NOMO-1 treated with dmso at 0.1 percent for 144 hours (cell line): ENCODE measurements at regions not wholly inside any gene's neighbourhood (a gene's known extent, or its start where the extent isn't known, plus 50 kb on each side); places are given as distances from the start of the nearest gene placed in this dataset.
"Not testable (repeated sequence)": the region's sequence is repeated elsewhere in the genome, so short reads cannot be mapped to it uniquely, and the experiment has no call there.

Experiments used
- DNase-seq: peaks from one replicate; lab custom pipeline; 2025; ENCODE audit not compliant: unreplicated experiment; lab: John Stamatoyannopoulos, UW

DNA sequence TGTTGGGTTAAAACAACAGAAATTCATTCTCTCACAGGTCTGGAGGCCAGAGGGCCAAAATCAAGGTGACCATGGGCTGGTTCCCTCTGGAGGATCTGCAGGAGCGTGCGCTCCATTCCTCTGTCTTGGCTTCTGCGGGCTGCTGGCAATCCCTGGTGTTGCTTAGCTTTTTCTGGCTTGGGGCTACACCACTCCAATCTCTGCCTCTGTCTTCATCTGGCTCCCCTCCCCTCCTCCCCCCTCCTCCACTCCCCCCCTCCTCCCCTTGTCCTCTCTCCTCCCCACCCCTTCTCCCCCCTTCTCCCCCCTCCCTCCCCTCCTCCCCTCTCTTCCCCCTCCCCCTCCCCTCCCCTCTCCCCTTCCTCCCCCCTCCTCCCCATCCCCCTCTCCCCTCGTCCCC is 321.3 kb upstream of the ARID1B start:
- DNase-seq = no peak

DNA sequence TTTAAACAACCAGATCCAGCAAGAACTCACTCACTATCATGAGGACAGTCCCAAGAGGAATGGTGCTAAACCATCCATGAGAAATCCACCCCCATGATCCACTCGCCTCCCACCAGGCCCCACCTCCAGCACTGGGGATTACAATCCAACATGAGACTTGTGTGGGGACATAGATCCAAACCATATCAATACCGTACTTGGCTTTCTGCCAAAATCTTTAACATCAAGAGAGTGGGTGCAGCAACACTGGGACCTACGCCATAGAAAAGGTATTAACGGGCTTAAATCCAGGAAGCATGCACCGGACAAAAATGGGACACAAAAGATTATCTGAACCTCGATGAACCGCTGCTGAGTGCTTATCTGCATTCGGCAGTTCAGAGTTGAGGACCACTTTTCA is 322.3 kb upstream of the ARID1B start:
- DNase-seq = no peak

DNA sequence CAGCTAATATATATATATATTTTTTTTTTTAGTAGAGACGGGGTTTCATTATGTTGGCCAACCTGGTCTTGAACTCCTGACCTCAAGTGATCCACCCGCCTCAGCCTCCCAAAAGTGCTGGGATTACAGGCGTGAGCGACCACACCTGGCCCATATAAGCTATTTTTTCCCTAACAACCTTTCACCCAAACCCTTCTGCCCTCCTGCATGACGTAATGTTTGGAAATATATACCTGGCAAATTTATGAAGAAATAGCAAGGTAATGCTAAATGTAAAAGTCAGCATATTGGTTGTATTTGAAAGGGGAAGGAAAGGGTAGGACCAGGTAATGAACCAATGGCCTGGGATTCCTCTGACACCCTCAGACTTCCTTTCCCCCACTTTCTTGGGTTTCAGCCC is 325.5 kb upstream of the ARID1B start:
- DNase-seq = no peak

DNA sequence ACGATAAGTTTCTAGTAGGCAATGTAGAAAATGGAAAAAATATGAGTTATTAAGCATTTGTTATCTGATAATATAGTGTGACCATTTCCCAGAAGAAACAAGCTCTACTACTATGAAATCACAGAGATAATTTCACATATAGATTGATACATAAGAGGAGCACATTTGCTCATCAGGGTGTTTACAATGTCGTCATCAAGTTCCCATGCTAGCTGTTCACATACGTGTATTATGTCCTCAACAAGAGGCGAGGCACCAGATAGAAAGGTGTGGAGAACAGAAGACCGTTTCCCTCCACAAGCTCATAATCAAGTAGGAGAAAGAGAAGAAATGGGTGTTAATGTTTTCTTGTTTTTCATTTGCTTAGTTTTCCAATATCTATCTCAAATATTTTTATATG is 326.1 kb upstream of the ARID1B start:
- DNase-seq = no peak

DNA sequence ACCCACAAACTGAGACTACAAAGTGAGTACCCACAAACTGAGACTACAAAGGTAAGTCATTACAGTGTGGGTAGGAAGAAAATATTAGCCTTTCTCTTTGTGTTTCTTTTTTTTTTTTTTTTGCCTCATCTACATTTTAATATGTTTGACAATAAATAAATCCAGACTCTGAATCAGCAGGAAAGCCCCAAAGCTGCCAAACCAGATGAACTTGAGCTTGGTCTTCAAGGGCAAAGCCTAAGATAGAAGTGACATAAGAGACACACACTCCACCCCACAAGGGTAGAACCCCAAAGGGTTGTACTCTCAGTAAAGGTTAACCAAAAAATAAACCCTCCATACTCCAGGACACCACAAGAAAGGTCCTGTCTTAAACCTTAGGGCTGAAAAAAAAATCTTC is 326.8 kb upstream of the ARID1B start:
- DNase-seq = no peak

DNA sequence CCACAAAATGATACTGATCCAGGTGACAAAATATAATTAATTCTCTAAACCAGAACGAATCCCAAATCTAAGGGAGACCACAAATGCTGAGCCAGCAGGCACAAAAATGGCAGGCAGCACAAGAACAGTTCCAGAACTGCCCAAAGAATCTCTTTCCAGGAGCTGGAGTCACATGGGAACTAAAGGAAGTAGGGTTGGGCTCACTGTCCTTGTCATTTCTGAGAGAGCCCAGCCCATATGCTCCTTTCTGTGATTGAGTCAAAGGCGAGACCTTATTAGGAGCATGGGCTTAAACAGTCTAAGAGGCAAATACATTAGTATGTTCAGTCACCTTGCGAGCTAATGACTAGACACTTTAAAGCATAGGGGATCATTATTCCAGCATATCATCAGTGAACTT is 327.6 kb upstream of the ARID1B start:
- no peak for DNase-seq

DNA sequence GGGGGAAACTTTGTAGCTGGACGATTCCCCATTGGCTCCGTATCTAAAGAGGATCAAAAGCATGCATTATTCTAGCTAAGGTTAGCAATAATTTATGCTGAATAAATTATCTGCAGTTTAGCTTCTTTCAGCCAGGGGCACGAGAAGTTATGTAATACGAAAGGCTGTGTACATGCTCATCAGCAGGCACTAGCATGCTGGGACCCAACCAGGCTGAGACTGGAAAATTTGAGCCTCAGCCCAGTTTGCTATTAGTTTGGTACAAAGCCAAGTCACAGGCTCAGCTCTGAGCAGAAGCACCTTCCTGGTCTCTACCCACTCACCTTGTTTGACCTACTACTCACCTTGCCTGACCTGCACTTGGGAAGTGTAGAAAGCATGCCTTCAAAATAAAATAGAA is 328.1 kb upstream of the ARID1B start:
- DNase-seq = no peak

DNA sequence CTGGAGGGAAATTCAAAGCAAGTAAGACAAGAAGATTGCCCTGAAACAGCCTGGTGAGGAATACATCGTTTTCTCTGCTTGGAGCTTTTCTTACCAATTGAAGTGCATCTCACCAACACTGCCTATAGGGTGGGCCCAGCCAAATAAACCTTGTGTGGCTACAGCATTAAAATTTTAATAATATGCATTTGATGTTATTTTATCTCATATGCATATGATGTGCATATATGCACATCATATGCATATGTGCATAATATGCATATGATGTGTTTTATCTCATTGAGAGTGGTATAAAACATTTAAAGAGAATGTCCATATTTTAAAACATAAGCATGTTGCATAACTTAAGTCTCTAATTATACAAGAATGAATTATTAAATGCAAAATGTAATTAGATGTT is 328.6 kb upstream of the ARID1B start:
- DNase-seq = no peak

DNA sequence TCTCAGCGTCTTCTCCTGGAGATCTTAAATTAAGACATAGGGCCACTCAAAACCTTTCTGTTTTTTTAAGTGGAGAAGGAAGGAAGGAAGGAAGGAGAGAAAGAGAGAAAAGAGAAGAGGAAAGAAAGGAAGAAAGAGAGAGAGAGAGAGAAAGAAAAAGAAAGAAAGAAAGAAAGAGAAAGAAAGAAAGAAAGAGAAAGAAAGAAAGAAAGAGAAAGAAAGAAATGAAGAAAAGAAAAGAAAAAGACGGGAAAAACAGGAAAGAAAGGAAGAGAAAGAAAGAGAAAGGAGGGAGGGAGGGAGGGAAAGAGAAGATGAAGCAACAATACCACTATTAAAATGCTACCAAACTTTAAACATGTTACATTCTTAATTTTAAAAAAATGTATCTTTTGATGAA is 336.5 kb upstream of the ARID1B start:
- DNase-seq = no peak

DNA sequence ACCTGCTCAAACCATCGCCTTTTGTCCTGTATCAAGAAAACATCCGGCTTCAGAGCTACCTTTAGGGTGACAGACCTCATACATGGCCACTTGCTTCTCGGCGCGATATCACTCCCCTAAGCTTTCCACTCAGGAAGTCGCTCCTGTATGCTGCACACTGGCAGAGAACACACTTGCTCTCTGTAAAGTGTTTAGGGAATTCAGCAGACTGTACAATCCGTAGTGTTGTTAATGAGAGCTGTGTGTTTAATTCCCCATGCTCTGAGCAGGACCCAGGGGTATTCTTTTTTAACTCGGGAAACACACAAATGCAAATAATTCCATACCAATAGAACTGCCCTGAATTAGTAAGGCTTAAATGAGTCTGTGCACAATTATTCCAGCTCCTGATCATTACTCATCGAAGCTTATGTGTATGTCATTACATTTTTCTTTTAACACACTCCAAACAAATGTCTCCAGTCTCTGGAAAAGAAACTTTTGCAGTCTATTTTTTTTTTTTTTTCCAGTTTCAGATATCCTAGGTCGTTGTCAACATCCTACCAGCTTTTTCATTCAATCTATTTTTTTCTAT is 338.7 kb upstream of the ARID1B start:
- DNase-seq = no peak

DNA sequence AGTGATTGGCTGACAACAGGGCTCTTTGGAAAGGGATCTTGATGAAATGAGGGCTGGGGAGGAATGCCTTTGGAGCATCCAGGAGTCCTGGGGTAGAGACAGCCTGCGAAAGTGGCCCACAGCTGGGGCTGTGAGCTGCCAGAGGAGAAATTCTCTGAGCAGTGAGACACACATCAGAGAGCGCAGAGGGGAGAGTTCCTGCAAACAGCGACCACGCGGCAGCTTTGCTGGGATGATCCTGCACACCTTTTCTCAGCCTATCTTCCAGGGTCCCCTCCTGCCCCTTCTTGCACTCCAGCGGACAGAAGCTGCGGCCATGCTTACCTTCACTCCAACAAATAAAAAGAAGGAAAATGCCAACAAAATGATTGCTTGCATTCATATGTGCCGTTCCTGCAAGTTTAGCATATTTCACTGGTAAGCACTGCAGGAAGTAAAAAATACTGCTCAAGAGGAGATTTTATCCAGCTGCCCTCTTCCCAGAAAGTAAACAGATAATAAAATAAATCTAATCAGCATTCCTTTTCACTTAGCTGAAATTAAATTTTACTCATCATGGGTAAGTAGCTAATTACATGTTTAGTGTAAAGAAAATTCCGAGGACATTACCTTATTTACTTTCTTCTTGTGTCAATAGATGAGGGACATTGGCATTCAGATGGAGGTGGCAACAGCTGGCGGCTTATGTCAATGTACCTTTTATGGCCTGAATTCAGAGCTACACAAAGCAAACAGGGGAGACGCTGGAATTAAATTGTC is 339.9 kb upstream of the ARID1B start:
- no peak for DNase-seq

DNA sequence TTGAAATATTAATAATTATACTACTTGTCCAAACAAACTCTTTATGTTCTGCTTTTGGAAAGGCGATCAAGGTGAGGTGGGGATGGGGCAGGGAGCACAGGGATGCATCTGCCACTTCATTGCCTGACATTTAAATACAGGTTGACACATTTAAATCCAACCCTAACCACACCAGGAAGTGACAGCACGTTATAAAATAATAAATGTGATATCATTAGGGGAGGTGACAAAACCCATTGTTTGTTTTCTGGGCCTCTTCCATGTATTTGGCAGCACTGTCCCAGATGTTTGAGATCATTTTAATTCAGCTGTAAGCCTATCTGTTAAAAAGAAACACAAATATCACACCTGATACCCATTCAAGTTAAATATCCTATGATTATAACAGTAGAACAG is 342.4 kb upstream of the ARID1B start:
- no peak for DNase-seq

DNA sequence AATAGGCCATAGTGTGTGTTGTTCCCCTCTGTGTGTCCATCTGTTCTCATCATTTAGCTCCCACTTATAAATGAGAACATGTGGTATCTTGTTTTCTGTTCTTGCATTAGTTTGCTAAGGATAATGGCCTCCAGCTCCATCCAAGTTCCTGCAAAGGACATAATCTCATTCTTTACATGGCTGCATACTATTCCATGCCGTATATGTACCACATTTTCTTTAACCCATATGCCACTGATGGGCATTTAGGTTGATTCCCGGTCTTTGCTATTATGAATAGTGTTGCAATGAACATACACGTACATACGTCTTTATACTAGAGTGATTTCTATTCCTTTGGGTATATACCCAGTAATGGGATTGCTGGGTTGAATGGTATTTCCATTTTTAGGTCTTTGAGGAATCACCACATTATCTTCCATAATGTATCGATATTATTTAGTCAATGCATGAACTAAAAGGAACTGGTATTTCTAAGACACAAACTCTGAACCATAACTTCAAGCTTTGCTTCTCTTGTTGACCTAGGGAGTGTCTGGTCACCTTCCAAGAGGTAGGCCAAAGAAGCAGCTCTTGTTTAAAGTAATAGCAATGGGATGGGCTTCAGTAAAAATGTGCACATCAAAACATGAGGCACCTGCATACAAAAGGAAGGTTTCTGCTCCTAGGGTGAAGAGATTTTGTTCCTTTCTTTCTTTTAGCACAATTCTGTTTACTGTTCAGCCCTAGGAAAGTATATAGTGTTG is 343.0 kb upstream of the ARID1B start:
- DNase-seq = no peak

DNA sequence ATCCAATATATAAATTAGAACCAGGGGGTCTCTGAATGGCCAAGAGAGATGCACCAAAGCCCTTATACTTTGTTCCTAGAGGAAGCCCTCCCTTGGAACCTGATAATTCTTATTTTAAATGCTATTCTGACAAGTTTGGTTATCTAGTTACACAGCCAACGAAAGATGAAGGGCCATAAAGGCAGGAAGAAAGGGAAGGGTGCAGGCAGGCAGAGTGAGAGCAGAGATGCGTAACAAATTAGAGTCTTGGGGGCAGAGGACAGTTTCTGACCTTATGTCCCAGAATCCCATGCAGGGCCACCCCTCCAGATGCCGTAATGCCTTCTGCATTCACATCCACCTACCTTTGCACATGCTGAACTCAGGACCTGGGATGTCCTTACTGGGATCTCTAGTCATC is 344.6 kb upstream of the ARID1B start:
- DNase-seq = no peak

DNA sequence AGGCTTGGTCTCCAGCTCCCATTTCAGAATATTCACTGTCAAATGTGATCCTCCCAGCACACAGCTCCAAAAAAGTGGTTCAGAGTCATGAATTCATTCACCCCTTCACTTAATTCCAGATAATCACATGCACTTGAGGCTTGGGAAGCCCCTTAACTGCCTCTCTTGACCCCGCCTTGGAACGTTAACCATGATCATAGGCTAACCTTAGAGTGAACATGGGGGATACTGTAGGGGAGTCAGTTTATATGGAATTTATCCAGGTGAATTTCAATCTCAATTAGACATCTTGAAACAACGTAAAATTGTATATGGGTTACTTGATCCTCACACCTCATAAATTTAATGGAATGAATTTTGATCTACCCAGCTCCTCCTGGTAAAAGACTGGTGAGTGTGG is 346.8 kb upstream of the ARID1B start:
- no peak for DNase-seq

DNA sequence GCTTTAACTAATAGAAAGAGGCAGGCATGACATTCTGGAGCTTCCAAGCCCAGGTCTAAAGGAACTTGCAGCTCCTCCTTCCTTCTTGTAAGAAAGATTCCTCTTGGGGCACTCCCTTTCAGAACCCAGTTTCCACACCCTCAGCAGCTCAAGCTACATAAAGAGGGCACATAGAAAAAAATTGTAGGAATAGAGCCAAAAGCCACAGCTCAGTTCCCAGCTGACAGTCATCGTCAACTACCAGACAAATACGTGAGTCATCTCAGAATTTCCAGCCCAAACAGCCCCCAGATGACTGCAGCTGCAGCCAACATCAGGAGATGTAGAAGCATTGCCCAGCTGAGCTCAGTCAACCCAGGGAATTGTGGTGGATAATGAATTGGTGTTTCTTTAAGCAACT is 349.8 kb upstream of the ARID1B start:
- DNase-seq = no peak

DNA sequence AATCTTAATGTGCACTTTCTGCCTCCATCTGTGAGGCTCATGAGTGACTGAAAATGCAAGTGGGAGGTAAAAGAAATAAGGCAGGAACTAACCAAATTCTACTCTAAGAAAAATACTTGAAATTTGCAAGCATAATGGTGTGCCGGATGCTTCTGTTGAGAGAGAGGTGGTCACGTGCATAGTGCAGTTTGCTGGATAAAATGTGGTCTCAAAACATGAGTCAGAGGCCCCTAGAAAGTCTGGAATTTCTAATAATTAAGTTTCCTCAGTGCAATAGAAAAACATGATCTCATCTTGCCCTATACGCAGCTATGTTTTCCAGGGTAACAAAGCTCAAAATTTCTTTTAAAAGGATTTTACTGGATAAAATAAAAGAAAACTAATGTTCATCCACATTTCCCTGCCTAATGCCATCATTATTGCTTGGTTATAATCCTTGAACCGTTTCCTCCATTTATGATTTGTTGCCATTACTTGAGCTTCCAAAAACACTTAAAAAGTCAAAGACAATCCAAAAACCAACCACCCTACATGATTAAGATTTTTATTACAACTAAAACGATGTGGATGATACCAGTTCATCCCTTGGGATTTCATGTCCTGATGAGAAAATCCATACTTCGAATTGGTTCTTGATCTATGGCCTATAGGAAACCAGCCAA is 351.7 kb upstream of the ARID1B start:
- no peak for DNase-seq

DNA sequence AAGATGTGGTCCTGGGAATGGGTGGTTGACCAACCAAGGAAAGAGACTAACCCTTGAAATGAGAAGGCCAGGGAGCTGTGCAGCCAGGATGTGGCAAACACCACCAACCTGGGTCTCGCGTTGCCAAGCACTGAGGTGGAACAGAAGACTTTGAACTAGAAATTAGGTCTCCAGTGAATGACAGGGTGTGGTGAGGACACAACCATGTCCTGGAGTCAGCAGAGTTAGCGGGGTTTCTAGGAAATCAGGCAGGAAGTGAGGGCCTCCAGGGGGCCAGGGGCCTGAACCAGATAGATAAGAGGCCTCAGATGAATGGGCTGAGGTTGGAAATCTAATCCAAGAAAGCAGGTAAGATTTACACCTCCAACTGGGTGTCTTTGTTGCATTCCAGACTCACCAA is 353.3 kb upstream of the ARID1B start:
- DNase-seq = no peak

DNA sequence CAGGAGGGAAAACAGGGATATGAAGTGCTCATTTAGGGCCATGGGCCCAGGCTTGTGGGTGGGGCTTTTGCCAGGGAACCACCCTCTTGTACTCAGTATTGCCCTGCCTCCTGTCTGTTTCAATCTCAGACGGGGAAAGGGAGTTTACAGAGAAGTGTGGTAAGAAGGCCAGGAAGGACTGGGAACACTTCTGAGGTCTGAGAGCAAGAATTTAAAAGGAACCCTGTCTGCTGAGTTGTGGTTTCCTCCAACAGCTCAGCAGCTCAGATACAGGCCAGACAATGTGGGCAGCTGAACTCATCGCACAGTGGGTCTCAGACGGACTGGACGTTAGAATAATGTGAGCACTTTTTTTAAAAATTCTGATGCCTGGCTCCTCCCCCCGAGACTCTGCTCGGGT is 354.1 kb upstream of the ARID1B start:
- DNase-seq = no peak

DNA sequence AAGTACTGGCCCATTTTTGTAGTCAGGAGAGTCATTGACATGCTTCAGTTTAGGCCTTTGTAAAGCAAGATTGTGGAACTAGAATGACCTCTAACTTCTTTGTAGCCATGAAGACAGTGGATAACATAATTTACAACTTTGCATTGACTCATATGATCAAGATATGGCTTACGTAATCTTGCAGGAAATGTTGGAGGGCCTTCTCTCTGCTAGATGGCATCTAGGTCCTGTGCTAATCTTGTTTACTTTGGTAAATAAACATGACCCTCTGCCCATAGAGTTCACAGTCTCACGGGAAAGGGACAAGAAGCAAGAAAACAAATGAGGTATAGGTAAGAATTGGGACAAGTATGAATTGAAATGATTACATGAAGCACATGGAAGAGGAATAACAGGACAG is 355.2 kb upstream of the ARID1B start:
- no peak for DNase-seq

DNA sequence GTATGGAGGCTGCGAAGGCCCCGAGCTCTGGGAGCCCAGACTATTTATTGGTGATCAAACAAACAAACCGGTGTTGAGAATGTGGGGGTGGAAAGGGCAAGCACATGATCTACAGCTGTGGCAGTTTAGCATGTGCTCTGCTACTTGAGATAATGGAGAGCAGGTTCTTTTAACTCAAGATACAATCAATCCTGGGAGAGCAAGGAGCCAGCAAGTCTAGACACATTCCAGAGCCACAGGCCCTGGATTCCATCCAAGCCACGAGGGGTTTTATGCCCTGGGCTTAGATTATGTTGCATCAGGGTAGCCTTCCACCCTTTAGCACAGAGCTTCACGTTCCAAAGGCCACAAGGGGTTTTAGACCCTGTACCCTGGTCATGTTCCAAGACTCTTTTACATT is 355.9 kb upstream of the ARID1B start:
- not testable (repeated sequence) for DNase-seq
